ENCODE measurements at regions not wholly inside any gene's neighbourhood (a gene's known extent, or its start where the extent isn't known, plus 50 kb on each side); places are given as distances from the start of the nearest gene placed in this dataset.

DNA sequence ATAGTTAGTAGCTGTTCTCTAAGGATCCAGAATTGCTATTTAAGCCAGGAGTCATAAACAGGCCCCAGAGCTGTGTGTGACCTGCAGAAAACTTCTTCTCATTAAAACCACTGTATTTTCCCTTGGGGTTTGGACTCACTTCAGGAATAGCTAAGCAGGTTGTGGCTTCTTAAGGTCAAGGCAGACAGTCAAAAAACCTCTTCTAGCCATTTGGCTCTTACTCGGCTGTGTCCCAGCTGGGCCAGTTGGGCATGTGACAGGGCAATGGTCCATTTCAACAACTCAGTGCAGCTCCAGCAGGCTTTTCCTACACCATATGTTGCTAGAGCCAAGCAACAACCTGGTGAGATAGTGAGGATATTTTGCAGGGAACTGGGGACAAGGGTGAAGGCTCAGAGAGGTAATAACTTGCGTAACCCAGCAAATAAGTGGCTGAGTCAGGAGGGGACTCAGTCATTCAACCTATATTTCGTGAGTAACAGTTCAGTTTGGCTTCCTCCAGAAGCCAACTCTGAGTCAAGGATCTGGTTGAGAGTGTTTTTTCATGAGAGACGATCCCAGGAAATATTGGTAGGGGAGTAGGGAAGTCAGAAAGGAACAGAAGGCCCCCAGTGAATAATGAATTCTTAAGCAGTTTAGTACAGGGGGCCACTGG, 115.4 kb upstream of the PPP2R2B start:
- TF ChIP-seq CTCF (IDR thresholded peaks at IDR 0.05) = no peak
- TF ChIP-seq POLR2A (IDR thresholded peaks at IDR 0.05) = no peak
- TF ChIP-seq POLR2AphosphoS5 (IDR thresholded peaks at IDR 0.05) = no peak
- TF ChIP-seq EP300 (IDR thresholded peaks at IDR 0.05) = no peak

Measured in suprapubic skin (tissue), 4 donors.